NB4 (cell line): ENCODE measurements at regions not wholly inside any gene's neighbourhood (a gene's known extent, or its start where the extent isn't known, plus 50 kb on each side); places are given as distances from the start of the nearest gene placed in this dataset.

Experiments used
- POLR2A ChIP-seq: IDR thresholded peaks from 2 replicates; pipeline ENCODE4 v1.6.1; 2011; ENCODE audit warnings: mild to moderate bottlenecking; ENCODE audit not compliant: insufficient read length; ENCODE audit errors: extremely low read depth
- TF ChIP-seq, protein P1 (sequence below): IDR thresholded peaks from one replicate; pipeline ENCODE4 v1.5.1; 2012; ENCODE audit warnings: low read depth, low read length

GRCh38 chr1:5448486-5448885, 543.7 kb downstream of the NPHP4 start:
- TF ChIP-seq, protein P1, sequence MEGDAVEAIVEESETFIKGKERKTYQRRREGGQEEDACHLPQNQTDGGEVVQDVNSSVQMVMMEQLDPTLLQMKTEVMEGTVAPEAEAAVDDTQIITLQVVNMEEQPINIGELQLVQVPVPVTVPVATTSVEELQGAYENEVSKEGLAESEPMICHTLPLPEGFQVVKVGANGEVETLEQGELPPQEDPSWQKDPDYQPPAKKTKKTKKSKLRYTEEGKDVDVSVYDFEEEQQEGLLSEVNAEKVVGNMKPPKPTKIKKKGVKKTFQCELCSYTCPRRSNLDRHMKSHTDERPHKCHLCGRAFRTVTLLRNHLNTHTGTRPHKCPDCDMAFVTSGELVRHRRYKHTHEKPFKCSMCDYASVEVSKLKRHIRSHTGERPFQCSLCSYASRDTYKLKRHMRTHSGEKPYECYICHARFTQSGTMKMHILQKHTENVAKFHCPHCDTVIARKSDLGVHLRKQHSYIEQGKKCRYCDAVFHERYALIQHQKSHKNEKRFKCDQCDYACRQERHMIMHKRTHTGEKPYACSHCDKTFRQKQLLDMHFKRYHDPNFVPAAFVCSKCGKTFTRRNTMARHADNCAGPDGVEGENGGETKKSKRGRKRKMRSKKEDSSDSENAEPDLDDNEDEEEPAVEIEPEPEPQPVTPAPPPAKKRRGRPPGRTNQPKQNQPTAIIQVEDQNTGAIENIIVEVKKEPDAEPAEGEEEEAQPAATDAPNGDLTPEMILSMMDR, result no peak
- TF ChIP-seq POLR2A, result no peak
